GM12892 (cell line): ENCODE measurements at regions not wholly inside any gene's neighbourhood (a gene's known extent, or its start where the extent isn't known, plus 50 kb on each side); places are given as distances from the start of the nearest gene placed in this dataset.
"Not testable (repeated sequence)": the region's sequence is repeated elsewhere in the genome, so short reads cannot be mapped to it uniquely, and the experiment has no call there.

Source experiments
- DNase-seq: peaks from one replicate; pipeline ENCODE4 v3.0.0; 2011; ENCODE audit not compliant: insufficient read length
- FAIRE-seq: peaks from 2 replicates; lab custom pipeline; 2011; peaks lifted over from hg19 to GRCh38; lab: Jason Lieb, UNC
- POLR2A ChIP-seq: IDR thresholded peaks from 2 replicates; pipeline ENCODE4 v1.6.1; 2011; ENCODE audit warnings: low read depth, low read length, control low read depth
- POLR2AphosphoS5 ChIP-seq: IDR thresholded peaks from 2 replicates; pipeline ENCODE4 v1.6.1; 2011; ENCODE audit warnings: low read depth, low read length, control low read depth
- TAF1 ChIP-seq: IDR thresholded peaks from 2 replicates; pipeline ENCODE4 v1.6.1; 2011; ENCODE audit warnings: low read depth, mild to moderate bottlenecking, control low read depth, low read length, borderline replicate concordance

DNA sequence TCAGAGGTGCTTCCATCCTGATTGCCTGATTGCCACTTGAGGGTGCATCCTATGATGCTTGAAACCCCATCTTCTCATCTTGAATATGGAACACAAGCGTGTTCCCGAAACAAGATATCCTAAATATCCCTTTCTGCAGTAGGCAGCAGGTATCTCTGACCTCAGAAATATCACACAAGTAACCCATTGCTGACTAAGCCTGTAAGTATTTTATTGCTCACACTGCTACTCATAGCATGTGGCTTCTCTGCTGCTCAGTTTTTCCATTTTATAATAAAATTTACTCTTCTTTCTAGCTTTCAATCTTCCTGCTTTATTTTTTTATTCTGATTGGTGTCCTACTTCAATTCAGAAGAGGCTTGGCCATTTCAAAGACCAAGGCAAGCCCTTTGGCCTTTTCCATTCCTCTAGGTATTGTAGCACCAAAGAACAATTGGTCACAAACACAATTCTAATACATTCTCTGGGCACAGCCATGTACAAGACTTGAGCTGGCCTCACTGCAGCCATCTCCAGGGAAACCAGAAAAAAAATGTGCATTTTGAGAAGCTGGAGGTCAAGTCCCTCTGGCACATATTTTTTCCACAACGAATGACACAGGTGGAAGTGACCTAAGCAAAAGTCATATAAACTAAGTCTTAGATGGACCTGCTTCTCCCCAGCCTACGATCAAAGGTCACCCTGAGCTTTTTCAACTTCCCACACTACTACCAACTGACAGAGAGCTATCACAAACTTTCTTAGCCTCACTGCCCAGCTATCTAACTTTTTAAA, 107.0 kb downstream of the OR13H1 start:
- FAIRE-seq (no peak), DNase-seq (no peak)
- no peak for TF ChIP-seq POLR2A
- no peak for TF ChIP-seq TAF1
- TF ChIP-seq POLR2AphosphoS5: no peak

DNA sequence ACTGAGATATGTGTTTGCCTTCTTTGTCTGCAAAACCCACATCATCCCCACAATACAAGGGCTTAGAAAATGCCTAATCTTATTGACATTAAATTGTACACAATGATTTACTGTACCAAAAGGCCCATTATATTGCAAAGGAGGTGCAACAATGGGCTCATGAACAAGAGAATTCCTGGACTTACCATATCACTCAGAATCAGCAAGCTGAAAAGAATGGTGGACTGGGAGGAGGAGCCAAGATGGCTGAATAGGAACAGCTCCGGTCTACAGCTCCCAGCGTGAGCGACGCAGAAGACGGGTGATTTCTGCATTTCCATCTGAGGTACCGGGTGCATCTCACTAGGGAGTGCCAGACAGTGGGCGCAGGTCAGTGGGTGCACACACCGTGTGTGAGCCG, 119.9 kb downstream of the OR13H1 start:
- not testable (repeated sequence) for DNase-seq, FAIRE-seq

DNA sequence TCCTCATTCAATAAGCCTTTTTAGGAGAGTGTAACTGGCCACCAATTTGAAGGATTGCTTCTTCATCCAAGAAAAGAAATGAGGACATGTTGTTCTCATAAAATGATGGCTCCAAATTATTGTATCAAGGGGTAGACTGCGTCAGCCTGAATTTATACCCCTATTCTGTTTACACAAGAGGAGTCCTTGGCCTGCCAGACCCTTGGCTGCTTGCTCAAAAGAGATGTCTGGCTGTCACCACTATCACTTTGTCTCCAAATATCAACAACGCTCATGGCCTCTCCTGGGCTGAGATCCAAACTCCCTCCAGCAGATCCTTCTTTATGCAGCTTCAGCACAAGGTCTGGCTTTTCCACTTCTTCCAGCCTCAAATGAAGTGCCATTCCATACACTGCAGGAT, 127.9 kb downstream of the OR13H1 start:
- DNase-seq (no peak), FAIRE-seq (no peak)
- TF ChIP-seq TAF1 (no peak), POLR2AphosphoS5 (no peak), POLR2A (no peak)

DNA sequence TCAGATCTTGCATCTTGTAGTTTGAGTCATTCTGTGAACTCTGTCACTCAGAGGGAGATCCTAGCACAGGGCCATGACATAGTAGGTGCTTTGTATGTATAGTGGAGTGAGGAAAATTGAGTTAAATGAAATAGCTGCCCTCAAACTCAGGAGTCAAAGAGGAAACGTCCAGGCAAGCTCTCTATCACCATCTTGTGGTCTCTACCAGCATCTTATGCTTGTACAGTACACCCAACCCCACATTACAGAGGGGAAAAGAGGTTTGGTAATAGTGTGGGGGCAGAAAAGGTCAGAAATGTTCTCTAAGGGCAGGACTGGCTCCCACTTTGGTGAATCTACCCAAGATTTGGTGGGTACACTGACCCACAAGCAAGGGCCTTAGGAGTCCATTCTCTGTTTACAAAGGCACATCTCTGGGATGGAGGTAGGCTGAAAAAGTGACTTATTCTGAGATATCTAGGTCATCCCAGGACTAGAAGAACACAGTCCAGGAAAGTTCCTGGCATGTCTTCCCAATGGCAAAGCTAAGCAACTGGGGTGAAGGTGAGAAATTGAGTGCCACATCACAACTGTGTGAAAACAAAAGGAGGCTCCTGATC, 131.8 kb downstream of the OR13H1 start:
- DNase-seq (peak; percentile 5), FAIRE-seq (peak; percentile 73)
- TF ChIP-seq POLR2AphosphoS5: no peak
- no peak for TF ChIP-seq TAF1
- TF ChIP-seq POLR2A: no peak

DNA sequence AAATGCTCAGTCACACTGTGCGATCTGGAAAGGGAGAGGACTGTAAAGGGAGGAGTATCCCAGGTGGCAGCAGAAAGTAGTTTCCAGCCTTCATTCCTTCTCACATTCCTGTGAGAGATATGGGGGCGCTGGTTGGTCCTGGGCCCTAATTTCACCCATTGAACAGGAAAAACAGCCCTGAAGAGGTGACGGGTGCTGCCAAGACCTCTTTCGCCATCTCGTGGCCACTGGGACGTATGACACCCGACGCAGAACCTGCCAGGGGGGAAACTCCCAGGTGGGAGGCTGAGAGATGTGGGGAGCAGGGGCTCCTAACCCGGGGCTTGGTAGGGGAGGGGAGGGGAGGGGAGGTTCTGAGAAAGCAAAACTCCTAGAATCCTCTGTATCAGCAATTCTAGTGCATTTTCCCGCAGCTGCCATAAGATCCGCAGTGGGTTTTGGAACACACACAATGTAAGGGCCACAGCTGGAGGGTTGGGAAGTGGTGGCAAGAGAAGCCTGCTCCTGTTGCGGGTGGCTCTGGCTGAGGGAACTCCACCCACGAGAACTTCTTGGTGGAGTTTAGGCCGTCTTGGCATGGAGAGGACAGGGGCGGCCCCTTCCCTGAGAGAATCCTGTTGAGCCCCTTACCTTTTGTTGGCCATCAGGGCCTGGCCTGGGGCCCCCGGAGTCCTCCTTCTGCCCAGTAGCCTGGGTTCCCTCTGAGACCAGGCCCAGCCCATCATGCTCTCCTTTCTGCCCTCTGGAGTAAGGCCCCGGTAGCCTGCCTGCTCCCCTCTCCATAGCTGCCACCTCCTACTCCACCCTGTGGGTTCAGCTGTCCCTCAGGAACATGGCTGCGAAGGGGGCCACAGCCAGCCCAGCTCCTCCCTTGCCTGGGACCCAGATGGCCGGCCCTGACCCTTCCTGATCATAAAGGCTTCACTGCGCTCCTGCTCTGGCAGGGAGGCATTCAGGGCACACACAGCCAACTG, 134.1 kb downstream of the OR13H1 start:
- TF ChIP-seq POLR2A: no peak
- no peak for TF ChIP-seq TAF1
- no peak for TF ChIP-seq POLR2AphosphoS5
- DNase-seq: peak; percentile 62
- FAIRE-seq: peak; percentile 96

DNA sequence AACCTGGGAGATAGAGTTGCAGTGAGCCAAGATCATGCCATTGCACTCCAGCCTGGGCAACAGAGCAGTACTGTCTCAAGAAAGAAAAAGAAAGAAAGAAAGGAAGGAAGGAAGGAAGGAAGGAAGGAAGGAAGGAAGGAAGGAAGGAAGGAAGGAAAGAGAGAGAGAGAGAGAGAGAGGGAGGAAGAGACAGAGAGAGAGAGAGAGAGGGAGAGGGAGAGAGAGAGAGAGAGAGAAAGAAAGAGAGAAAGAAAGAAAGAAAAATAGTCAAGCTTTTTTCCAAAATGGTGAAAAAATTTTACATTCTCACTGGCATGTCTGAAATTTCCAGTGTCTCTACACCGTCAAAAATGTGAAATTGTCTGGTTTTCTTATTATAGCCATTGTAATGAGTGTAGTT, 138.9 kb downstream of the OR13H1 start:
- FAIRE-seq, DNase-seq: not testable (repeated sequence)

DNA sequence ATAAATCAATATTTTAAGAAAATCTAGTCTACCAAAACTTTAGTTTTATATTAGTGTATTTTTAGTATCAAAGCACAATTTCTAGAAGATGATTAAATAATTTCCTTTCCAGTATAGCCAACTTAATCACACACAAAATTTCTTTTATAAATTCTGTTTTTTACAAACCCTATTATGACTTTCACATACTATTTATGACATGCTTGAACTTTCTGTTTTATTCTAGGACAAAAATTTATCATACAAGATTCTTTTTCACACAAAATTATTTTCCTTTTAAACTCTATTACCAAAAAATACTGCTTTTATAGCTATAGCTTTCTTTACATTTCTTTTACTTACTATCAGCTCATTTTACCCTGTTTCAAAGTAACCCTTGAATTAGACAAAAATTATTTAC, 149.5 kb downstream of the OR13H1 start:
- FAIRE-seq (no peak), DNase-seq (no peak)
- TF ChIP-seq POLR2A (no peak), TAF1 (no peak), POLR2AphosphoS5 (no peak)

DNA sequence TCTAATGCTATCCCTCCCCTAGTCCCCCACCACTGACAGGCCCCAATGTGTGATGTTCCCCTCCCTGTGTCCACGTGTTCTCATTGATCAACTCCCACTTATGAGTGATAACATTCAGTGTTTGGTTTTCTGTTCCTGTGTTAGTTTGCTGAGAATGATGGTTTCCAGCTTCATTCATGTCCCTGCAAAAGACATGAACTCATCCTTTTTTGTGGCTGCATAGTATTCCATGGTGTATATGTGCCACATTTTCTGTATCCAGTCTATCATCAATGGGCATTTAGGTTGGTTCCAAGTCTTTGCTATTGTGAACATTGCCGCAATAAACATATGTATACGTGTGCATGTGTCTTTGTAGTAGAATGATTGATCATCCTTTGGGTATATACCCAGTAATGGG, 153.1 kb downstream of the OR13H1 start:
- not testable (repeated sequence) for FAIRE-seq, DNase-seq

DNA sequence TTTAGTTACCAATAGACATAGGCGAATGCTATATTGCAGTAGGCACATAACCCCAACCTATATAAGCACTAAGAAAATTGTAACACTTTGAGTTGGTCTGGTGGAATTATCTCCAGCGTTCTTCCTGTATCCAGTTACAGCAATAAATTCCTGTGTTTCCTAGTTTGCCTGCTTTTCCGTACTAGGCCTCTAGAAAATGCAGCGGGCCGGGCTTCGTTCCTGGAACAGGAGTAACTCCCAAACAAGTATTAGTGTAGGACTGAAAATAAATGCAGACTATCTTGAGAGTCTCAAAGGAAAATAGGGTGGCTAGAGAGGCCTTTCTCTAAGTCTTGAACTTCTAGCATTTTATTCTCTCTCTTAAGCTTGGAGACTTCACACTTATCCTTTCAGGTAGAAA, 159.8 kb downstream of the OR13H1 start:
- FAIRE-seq: no peak
- DNase-seq: no peak
- TF ChIP-seq POLR2A (no peak), POLR2AphosphoS5 (no peak), TAF1 (no peak)

DNA sequence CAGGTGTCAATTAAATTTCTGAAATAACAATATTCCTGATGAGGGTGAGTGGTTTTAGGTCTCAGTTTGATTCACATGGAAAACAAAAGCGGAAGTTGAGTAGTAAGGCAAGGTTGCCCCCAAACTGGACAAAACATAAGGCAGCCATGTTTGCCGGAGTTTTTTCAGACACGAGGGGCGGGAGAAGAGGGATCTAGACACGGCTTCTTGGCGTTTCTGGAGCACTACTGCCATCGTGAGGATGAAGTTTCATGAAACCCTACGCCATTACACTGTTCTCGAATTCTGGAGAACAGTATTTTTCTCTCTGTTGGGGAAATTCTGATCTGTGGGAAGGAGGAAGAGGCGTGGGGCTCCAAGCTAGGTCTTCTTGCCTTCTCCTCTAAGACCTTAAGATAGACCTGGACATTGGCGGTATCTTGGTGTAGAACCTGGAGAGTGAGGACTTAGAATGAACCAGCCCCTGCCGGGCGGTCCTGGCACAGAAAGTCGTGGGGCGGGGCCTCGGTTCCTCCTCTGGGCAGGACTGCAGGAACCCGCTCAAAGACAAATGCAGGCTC, 160.3 kb downstream of the OR13H1 start:
- TF ChIP-seq TAF1 (no peak), POLR2AphosphoS5 (no peak), POLR2A (no peak)
- peak; percentile 19 for DNase-seq
- FAIRE-seq: peak; percentile 85

DNA sequence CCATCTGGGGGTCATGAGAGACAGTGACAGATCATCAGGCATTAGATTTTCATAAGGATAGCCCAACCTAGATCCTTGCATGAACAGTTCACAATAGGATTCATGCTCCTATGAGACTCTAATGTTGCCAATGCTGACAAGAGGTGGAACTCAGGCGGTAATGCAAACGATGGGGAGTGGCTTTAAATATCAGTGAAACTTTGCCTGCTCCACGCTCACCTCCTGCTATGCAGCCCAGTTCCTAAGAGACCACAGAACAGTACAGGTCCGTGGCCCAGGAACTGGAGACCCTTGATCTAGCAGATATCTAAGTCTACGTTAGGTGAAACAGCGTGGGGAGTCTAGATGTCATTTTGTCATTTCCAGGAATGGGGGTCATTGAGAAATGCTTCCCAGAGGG, 165.7 kb downstream of the OR13H1 start:
- TF ChIP-seq TAF1: no peak
- no peak for TF ChIP-seq POLR2AphosphoS5
- no peak for TF ChIP-seq POLR2A
- DNase-seq (no peak), FAIRE-seq (no peak)
